ENCODE measurements at regions not wholly inside any gene's neighbourhood (a gene's known extent, or its start where the extent isn't known, plus 50 kb on each side); places are given as distances from the start of the nearest gene placed in this dataset.

DNA sequence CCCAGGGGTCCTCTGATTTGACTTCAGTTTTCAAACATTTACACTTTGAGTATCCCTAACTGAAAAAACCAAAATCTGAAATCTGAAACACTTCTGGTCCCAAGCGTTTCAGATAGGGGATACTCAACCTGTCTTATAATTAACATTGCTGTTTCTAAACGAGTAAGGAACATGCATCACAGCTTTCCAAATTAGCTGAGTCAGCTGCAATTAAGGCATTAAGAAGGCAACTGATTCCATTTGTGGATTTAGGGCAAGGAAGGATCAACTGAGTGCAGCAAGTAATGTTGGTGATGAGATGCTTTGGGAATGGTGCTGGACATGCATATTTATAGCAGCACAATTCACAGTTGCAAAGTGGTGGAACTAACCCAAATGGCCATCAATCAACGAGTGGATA is 168.6 kb downstream of the ACER2 start:
- TF ChIP-seq, protein P1, sequence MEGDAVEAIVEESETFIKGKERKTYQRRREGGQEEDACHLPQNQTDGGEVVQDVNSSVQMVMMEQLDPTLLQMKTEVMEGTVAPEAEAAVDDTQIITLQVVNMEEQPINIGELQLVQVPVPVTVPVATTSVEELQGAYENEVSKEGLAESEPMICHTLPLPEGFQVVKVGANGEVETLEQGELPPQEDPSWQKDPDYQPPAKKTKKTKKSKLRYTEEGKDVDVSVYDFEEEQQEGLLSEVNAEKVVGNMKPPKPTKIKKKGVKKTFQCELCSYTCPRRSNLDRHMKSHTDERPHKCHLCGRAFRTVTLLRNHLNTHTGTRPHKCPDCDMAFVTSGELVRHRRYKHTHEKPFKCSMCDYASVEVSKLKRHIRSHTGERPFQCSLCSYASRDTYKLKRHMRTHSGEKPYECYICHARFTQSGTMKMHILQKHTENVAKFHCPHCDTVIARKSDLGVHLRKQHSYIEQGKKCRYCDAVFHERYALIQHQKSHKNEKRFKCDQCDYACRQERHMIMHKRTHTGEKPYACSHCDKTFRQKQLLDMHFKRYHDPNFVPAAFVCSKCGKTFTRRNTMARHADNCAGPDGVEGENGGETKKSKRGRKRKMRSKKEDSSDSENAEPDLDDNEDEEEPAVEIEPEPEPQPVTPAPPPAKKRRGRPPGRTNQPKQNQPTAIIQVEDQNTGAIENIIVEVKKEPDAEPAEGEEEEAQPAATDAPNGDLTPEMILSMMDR (IDR thresholded peaks at IDR 0.05): no peak
- DNase-seq (no peak), ATAC-seq (ENCODE audit: low read depth) (no peak)
- POLR2A ChIA-PET: no interaction called here
- H3K36me3 Mint-ChIP-seq (ENCODE audit: low read depth): no peaks in the 10 kb centered on the region
- H3K4me3 Mint-ChIP-seq: no peak overlapping the region
- H3K9me3 Mint-ChIP-seq: peaks cover 3% of the 10 kb centered on the region
- H3K4me1 Mint-ChIP-seq: no peaks in the 10 kb centered on the region
- intact Hi-C loops (cut with micrococcal nuclease): no loop called here
- H3K27me3 Mint-ChIP-seq: peaks cover 3% of the 10 kb centered on the region
- no peak overlapping the region for H3K27ac Mint-ChIP-seq
- CTCF ChIA-PET: no interaction called here

DNA sequence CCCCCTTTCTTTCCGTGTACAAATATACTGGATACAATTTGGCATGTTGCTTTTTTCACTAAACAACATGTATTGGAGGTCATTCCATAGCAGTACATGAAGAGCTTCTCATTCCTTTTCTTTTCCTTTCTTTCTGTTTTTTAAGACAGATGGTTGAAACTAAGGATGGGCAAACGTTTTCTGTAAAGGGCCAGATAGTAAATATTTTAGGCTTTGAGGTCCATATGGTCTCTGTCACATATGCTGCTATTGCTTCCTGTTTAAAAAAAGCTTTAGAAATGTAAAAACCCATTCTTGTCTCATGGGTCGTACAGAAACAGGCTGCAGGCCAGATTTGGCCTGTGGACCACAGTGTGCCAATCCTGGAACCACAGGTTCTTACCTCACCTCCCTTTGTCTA is 160.1 kb downstream of the ACER2 start:
- ChIA-PET POLR2A (no interaction called here), CTCF (no interaction called here)
- Mint-ChIP-seq H3K36me3 (ENCODE audit: low read depth) (no peaks in the 10 kb centered on the region), H3K9me3 (peaks cover 5% of the 10 kb centered on the region), H3K27ac (no peak overlapping the region), H3K27me3 (no peaks in the 10 kb centered on the region), H3K4me3 (no peak overlapping the region), H3K4me1 (no peaks in the 10 kb centered on the region)
- intact Hi-C loops (cut with micrococcal nuclease): no loop called here
- ATAC-seq (ENCODE audit: low read depth) (no peak), DNase-seq (no peak)
- TF ChIP-seq, protein P1 (IDR thresholded peaks at IDR 0.05): no peak

DNA sequence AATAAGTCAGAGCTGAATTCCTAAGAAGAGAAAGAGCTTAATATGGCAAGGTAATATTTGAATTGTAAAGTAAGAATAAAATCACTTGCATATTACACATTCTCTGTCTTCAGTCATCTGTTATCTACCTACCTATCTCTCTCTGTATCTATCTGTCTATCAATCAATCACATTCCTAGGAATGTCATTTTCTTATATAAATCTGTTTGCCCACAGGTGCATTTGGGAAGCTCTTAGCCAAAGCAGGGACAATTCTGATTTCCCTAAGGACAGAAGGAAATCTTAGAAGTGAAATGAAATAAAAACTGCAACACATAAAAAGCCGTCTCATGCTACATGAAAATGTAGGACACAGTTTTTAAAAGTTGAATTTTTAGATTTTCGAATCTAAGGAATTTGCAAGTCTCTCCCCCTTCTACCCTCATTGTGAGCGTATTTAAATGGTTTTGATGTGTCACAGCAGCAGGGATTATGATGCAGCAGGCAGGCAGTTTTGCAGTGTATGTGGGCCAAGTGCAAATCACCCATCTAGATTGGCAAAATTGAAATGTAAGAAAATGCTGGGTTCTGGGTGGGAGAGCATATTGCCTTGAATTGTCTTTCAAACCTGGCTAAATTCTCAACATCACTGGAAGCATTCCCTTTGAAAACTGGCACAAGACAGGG is 155.7 kb downstream of the ACER2 start:
- intact Hi-C loops (cut with micrococcal nuclease): no loop called here
- Mint-ChIP-seq H3K4me3 (no peak overlapping the region), H3K9me3 (peaks cover 5% of the 10 kb centered on the region), H3K27me3 (no peaks in the 10 kb centered on the region), H3K36me3 (ENCODE audit: low read depth) (no peaks in the 10 kb centered on the region), H3K4me1 (no peaks in the 10 kb centered on the region), H3K27ac (no peak overlapping the region)
- POLR2A ChIA-PET: no interaction called here
- no peak for DNase-seq
- no peak for ATAC-seq (ENCODE audit: low read depth)
- TF ChIP-seq, protein P1 (IDR thresholded peaks at IDR 0.05): no peak
- CTCF ChIA-PET: no interaction called here

DNA sequence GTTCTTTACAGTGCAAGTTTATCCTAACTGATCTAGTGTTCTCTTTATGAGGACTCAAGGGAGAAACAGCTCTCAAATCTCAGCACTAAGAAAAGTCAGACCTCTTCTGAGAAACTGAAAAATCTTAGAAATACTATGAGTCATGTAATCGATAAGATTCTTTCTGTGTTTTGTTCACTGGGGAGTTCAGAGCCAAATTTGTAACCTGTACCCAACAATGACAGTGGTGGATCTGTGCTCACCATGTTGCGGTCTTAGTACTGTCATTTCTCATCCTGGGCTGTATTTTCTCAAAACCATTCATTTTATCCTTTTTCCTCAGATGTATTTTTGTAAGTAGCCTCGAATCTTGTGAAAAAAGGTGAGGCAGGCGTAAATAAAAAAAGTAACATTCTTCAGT is 146.4 kb downstream of the ACER2 start:
- Mint-ChIP-seq H3K27ac (no peak overlapping the region), H3K27me3 (no peaks in the 10 kb centered on the region), H3K36me3 (ENCODE audit: low read depth) (no peaks in the 10 kb centered on the region), H3K4me3 (no peak overlapping the region), H3K9me3 (peaks cover 5% of the 10 kb centered on the region), H3K4me1 (peaks cover 5% of the 10 kb centered on the region)
- TF ChIP-seq, protein P1 (IDR thresholded peaks at IDR 0.05): no peak
- POLR2A ChIA-PET: no interaction called here
- DNase-seq (no peak), ATAC-seq (ENCODE audit: low read depth) (no peak)
- intact Hi-C loops (cut with micrococcal nuclease): no loop called here
- CTCF ChIA-PET: no interaction called here

DNA sequence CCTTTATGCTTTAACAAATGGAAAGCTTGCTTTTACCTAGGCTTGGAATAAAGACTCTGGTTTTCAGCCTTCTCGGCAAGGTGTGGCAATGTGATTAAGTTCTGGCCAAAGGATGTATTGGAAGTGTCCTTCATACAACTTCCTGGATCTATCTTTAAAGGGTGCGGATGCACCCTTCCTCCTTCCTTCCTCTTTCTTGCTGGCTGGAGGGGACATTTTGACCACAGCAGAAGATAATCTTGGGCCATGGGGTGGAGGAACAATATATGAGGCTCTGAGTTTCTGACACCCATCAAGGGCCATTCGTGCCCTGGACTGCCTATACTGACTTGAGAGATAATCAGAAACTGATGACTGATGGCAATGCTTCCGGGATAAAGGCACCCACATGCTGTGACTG is 145.7 kb downstream of the ACER2 start:
- Mint-ChIP-seq H3K27ac (no peak overlapping the region), H3K4me3 (no peak overlapping the region), H3K27me3 (no peaks in the 10 kb centered on the region), H3K36me3 (ENCODE audit: low read depth) (no peaks in the 10 kb centered on the region), H3K4me1 (peaks cover 5% of the 10 kb centered on the region), H3K9me3 (peaks cover 5% of the 10 kb centered on the region)
- POLR2A ChIA-PET: no interaction called here
- DNase-seq (no peak), ATAC-seq (ENCODE audit: low read depth) (no peak)
- intact Hi-C loops (cut with micrococcal nuclease): no loop called here
- TF ChIP-seq, protein P1 (IDR thresholded peaks at IDR 0.05): no peak
- CTCF ChIA-PET: no interaction called here

Measured in activated B cell treated with CpG ODN at 0.5 μM for 24 hours (primary cell).